Coronary artery (tissue), 2 donors: ENCODE measurements at regions not wholly inside any gene's neighbourhood (a gene's known extent, or its start where the extent isn't known, plus 50 kb on each side); places are given as distances from the start of the nearest gene placed in this dataset.
"Not testable (repeated sequence)": the region's sequence is repeated elsewhere in the genome, so short reads cannot be mapped to it uniquely, and the experiment has no call there.

ENCODE experiments used
- DNase-seq: peaks from one replicate; pipeline ENCODE4 v3.0.0-alpha.2; 2017; ENCODE audit warnings: low spot score
- H3K27ac ChIP-seq, 2 donors: fragments of 200-600 bp; sonication (generic); one replicate each; pipeline ENCODE4 v1.5.1; 2016 to 2019
- H3K4me3 ChIP-seq: fragments of 200-600 bp; sonication (generic); 2 replicates; pipeline ENCODE4 v1.5.1; 2016; ENCODE audit warnings: mild to moderate bottlenecking, moderate library complexity
- CTCF ChIP-seq: fragments of 200-600 bp; sonication (generic); IDR thresholded peaks from one replicate; pipeline ENCODE4 v1.5.1; 2019; ENCODE audit warnings: antibody characterized with exemption

DNA sequence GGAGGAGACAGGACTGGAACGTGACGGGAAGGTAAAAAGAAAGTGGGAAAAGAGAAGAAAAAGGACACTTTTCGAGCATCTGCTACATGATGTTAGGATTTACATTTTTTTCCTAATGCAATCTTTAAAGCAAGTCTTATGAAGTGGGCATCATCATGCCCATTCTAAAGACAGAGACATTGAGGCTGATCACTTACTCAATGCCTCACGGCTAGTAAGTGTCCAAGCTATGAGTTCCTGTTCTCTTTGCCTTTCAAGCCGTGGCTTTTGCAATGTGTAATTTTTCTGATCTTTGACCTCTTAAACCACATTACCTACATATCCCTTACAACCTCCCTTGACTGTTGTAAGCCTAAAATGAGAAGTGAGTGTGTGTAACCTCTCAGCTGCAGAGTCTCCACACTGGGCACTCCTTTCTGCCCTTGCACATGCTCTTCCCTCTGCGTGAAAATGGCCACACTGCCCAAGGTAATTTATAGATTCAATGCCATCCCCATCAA, 649.2 kb downstream of the RNF144A start:
- no peak overlapping the region for H3K27ac ChIP-seq
- no peak for TF ChIP-seq CTCF
- DNase-seq = no peak
- H3K4me3 ChIP-seq = no peak overlapping the region

GRCh38 chr2:7567116-7567515, 649.9 kb downstream of the RNF144A start:
- DNase-seq, H3K27ac ChIP-seq, H3K4me3 ChIP-seq: not testable (repeated sequence)

DNA sequence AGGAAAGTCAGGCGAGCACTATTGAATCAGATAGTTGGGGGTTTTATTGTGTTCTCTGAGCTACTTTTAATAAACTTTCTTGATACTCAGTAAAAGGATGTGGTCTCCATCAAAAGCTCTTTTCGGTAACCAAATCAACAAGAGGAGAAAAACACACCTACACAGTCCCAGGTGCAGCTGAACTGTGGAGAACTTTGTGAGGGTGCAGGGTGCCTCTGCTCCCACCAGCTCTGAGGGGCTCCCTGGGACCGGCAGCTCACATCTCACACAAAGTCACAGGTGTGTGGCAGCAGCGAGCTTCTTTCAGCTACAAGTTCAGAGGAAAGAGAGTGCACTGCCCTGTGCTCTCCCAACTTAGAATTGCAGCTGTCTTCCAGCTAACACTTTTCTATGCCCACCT, 650.4 kb downstream of the RNF144A start:
- no peak for TF ChIP-seq CTCF
- H3K4me3 ChIP-seq = no peak overlapping the region
- DNase-seq = no peak

DNA sequence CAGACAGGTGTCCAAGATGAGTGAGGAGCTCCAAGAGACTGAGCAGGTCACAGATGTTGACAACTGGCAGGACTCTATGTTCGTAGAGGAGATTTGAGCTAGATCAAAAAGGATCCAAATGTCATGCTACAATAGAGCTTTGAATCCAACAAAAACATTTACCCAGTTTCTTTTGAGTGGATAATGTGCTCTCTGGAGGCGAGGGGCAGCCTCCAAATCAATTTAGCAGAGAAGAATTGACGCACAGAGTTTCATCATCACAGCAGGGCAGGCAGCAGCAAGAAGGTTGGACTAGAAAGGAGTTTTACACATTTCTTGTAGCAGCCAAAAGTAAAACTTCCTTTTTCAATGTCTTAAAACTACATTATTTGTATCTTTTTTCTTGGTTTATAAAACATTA, 653.0 kb downstream of the RNF144A start:
- H3K27ac ChIP-seq = no peak overlapping the region
- H3K4me3 ChIP-seq = no peak overlapping the region
- no peak for TF ChIP-seq CTCF
- no peak for DNase-seq

More for the DNA sequence above, 650.4 kb downstream of the RNF144A start:
- H3K27ac ChIP-seq = no peak overlapping the region

GRCh38 chr2:7571701-7572100, 654.5 kb downstream of the RNF144A start:
- no peak for TF ChIP-seq CTCF
- Histone ChIP-seq H3K4me3 (no peak overlapping the region), H3K27ac (no peak overlapping the region)
- DNase-seq = no peak

DNA sequence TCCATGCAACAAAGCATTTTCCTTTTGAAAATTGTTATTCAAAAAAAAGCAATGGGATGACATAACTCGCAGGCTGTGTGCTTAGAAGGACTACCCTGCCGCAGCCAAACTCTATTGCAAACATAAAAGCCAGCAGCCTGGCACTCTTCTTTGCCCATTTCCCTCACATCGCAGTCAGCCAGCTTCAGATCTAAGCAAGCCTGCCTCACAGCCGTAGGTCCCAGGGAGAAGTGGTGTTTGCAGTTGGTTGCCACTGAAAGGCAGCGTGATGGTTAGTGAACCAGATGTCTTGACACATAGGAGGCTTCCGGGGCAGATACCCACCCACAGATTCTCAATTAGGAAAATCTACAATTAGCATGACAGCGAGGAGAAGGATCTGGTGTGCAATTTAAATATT, 655.2 kb downstream of the RNF144A start:
- no peak overlapping the region for H3K27ac ChIP-seq
- no peak for DNase-seq
- no peak for TF ChIP-seq CTCF
- no peak overlapping the region for H3K4me3 ChIP-seq

DNA sequence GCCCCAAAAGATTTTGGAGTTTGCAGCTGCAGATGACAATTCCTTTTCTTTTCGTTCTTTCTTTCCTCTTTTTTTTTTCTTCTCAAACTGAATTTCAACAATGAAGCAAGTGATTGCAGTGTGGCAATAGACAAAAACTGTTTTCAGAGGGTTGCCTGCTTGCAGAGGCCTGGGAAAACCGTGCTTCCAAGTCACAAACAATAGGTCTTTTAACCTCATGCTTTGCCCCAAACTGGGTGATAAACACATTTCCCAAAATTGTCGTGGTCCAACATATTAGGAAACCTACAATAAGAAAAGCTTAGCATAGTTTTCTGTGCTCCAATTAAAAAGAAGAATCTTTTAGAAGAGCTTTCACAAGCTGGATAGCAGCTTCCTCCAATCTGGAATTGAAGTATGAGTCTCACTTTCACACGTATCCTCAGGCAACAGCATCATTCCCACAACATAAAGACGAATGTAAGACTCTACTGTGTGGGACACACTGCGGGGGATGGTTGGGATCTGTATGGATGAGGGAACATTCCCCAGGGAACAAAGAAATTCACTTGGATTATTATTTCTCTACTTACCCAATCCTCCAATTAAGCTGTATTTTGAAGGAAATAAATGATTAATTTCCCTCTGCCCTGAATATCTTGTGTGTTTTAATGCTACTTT, 656.1 kb downstream of the RNF144A start:
- no peak overlapping the region for H3K27ac ChIP-seq
- no peak for DNase-seq
- TF ChIP-seq CTCF = no peak

More for the DNA sequence above, 656.1 kb downstream of the RNF144A start:
- H3K4me3 ChIP-seq = no peak overlapping the region
